ENCODE measurements at regions not wholly inside any gene's neighbourhood (a gene's known extent, or its start where the extent isn't known, plus 50 kb on each side); places are given as distances from the start of the nearest gene placed in this dataset.
A peak's percentile ranks its signal among the peaks of the same experiment; 100 is the strongest.

GRCh38 chr5:124596595-124597421 is 149.6 kb downstream of the ZNF608 start (continued):
- TF ChIP-seq ATF3 (IDR thresholded peaks at IDR 0.05) (peak; percentile 90), ATF3 (CRISPR knock-in tag; conservative IDR thresholded peaks at IDR 0.05) (no peak), MBD1 (CRISPR knock-in tag; IDR thresholded peaks at IDR 0.05) (no peak), CBFB (CRISPR knock-in tag; IDR thresholded peaks at IDR 0.05) (no peak), ARHGAP35 (IDR thresholded peaks at IDR 0.05; ENCODE audit: partially characterized antibody) (no peak), DPF2 (IDR thresholded peaks at IDR 0.05) (peak; percentile 83), ZBED1 (IDR thresholded peaks at IDR 0.05) (no peak), CBX3 (IDR thresholded peaks at IDR 0.05; ENCODE audit: borderline replicate concordance in 1 of 2, low read length in 2 of 2) (no peak; a peak in 1 of 3 replicates), SNAPC5 (CRISPR knock-in tag; IDR thresholded peaks at IDR 0.05) (no peak), STAT5A (IDR thresholded peaks at IDR 0.05; ENCODE audit: borderline replicate concordance, low read length) (no peak), NCOR1 (IDR thresholded peaks at IDR 0.05) (peak; percentile 12; the same call in 1 of the 2 replicates), ZFPM2 (CRISPR knock-in tag; IDR thresholded peaks at IDR 0.05) (no peak), ZKSCAN8 (CRISPR knock-in tag; IDR thresholded peaks at IDR 0.05) (no peak), KAT2B (IDR thresholded peaks at IDR 0.05; ENCODE audit: low read depth, low read length) (no peak), ARID4B (CRISPR knock-in tag; IDR thresholded peaks at IDR 0.05) (no peak), JUN (IDR thresholded peaks at IDR 0.05; ENCODE audit: borderline replicate concordance, low read depth, low read length) (peak; percentile 82), JUN (CRISPR knock-in tag; IDR thresholded peaks at IDR 0.05; ENCODE audit: borderline replicate concordance) (no peak), HNRNPUL1 (IDR thresholded peaks at IDR 0.05; ENCODE audit: low read length) (no peak), CEBPB (tag; IDR thresholded peaks at IDR 0.05) (no peak), MAFK (IDR thresholded peaks at IDR 0.05; ENCODE audit: low read length) (peak; percentile 60; the same call in 1 of the 2 replicates), ETS2 (tag; IDR thresholded peaks at IDR 0.05; ENCODE audit: borderline replicate concordance, poor library complexity, severe bottlenecking) (no peak), HDAC1 (IDR thresholded peaks at IDR 0.05) (peak in 1 of 2 experiments; percentile 65; a peak in 2 of 4 replicates), SUPT5H (IDR thresholded peaks at IDR 0.05) (no peak)

All from K562 (cell line).